ENCODE measurements at regions not wholly inside any gene's neighbourhood (a gene's known extent, or its start where the extent isn't known, plus 50 kb on each side); places are given as distances from the start of the nearest gene placed in this dataset.
"Not testable (repeated sequence)": the region's sequence is repeated elsewhere in the genome, so short reads cannot be mapped to it uniquely, and the experiment has no call there.

GRCh38 chr11:121358760-121359159 is 66.2 kb downstream of the SC5D start:
- Histone ChIP-seq H3K4me3 (ENCODE audit: low read depth, low read length) (no peak overlapping the region), H3K36me3 (ENCODE audit: control insufficient read depth, insufficient read depth, low read length) (no peaks in the 10 kb centered on the region), H3K27ac (ENCODE audit: low read depth, low read length) (no peak overlapping the region), H3K9me3 (ENCODE audit: control insufficient read depth, insufficient read depth, low read length) (no peaks in the 10 kb centered on the region), H3K4me1 (ENCODE audit: control insufficient read depth, insufficient read depth, low read length) (no peaks in the 10 kb centered on the region), H3K9ac (ENCODE audit: low read depth, low read length) (no peak overlapping the region), H3K27me3 (ENCODE audit: control insufficient read depth, insufficient read depth, low read length) (no peaks in the 10 kb centered on the region)

GRCh38 chr11:121359591-121359990 is 67.0 kb downstream of the SC5D start:
- H3K4me3 ChIP-seq (ENCODE audit: low read depth, low read length) = no peak overlapping the region
- no peak overlapping the region for H3K9ac ChIP-seq (ENCODE audit: low read depth, low read length)
- no peaks in the 10 kb centered on the region for H3K9me3 ChIP-seq (ENCODE audit: control insufficient read depth, insufficient read depth, low read length)
- H3K4me1 ChIP-seq (ENCODE audit: control insufficient read depth, insufficient read depth, low read length) = no peaks in the 10 kb centered on the region
- H3K36me3 ChIP-seq (ENCODE audit: control insufficient read depth, insufficient read depth, low read length) = no peaks in the 10 kb centered on the region
- no peak overlapping the region for H3K27ac ChIP-seq (ENCODE audit: low read depth, low read length)
- H3K27me3 ChIP-seq (ENCODE audit: control insufficient read depth, insufficient read depth, low read length) = no peaks in the 10 kb centered on the region

DNA sequence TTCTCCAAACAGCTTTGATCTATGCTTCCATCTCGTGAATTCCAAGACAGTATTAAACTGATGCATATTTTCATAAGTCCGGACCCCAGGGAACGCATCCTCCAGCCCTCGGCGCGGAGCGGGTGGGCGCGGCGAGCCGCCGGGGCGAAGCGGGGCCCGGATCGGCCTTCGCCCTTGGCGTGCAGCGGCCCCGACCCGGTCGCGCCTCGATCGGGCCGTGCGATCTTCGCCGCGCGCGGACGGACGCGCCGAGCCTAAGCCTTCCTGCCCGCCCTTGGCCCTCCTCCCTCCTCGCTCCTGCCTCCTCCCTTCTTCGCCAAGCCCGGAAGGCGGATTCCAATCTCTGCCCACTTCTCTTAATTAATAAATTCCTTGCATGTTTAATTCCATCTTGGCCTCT is 70.4 kb downstream of the SC5D start:
- not testable (repeated sequence) for H3K36me3 ChIP-seq (ENCODE audit: control insufficient read depth, insufficient read depth, low read length); H3K27me3 ChIP-seq (ENCODE audit: control insufficient read depth, insufficient read depth, low read length); H3K9me3 ChIP-seq (ENCODE audit: control insufficient read depth, insufficient read depth, low read length); H3K4me1 ChIP-seq (ENCODE audit: control insufficient read depth, insufficient read depth, low read length); H3K27ac ChIP-seq (ENCODE audit: low read depth, low read length); H3K9ac ChIP-seq (ENCODE audit: low read depth, low read length); H3K4me3 ChIP-seq (ENCODE audit: low read depth, low read length)

DNA sequence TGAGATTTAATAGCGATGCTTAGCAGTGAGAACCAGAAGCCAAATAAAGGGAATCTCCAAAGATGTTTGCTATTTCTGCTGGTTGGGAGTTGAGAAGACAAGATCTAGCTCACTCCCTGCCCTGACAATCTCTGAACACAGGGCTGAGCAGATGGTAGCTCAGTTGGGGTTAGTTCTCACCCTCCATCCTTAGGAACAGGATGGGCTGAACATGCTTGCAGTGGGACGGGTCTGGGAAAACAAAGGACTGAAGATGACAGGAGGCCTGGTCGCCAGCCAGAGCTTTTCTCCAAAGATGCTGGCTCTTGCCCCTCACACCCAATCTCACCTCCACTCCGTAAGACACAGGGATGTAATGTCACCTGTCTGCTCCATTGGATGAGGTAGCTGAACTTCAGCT is 72.7 kb downstream of the SC5D start:
- no peak overlapping the region for H3K4me3 ChIP-seq (ENCODE audit: low read depth, low read length)
- H3K4me1 ChIP-seq (ENCODE audit: control insufficient read depth, insufficient read depth, low read length) = peaks cover 12% of the 10 kb centered on the region
- no peak overlapping the region for H3K27ac ChIP-seq (ENCODE audit: low read depth, low read length)
- H3K27me3 ChIP-seq (ENCODE audit: control insufficient read depth, insufficient read depth, low read length) = no peaks in the 10 kb centered on the region; the same call in 1 of the 2 replicates
- no peaks in the 10 kb centered on the region for H3K36me3 ChIP-seq (ENCODE audit: control insufficient read depth, insufficient read depth, low read length)
- no peak overlapping the region for H3K9ac ChIP-seq (ENCODE audit: low read depth, low read length)
- H3K9me3 ChIP-seq (ENCODE audit: control insufficient read depth, insufficient read depth, low read length) = no peaks in the 10 kb centered on the region

DNA sequence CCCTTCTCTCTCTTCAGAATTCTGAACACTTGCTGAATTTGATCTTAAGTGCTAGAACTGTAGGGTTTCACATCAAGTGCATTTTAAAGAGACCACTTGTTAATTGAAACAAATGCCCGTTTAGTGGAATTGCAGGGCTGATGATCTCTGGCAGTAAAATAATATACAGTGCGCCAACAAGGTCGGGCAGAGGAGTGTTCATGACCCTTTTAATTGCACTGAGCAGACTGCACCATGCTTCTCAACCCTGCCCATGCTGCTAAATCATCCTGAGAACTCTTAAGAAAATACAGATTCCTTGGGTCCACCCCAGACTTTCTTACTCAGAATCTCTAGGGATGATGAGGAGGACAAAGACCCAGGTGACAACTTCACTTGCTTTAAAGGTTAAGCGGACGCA is 73.5 kb downstream of the SC5D start:
- H3K9ac ChIP-seq (ENCODE audit: low read depth, low read length) = no peak overlapping the region
- no peak overlapping the region for H3K4me3 ChIP-seq (ENCODE audit: low read depth, low read length)
- no peaks in the 10 kb centered on the region for H3K9me3 ChIP-seq (ENCODE audit: control insufficient read depth, insufficient read depth, low read length)
- H3K27me3 ChIP-seq (ENCODE audit: control insufficient read depth, insufficient read depth, low read length) = no peaks in the 10 kb centered on the region; the same call in 1 of the 2 replicates
- H3K4me1 ChIP-seq (ENCODE audit: control insufficient read depth, insufficient read depth, low read length) = peaks cover 12% of the 10 kb centered on the region
- H3K27ac ChIP-seq (ENCODE audit: low read depth, low read length) = no peak overlapping the region
- H3K36me3 ChIP-seq (ENCODE audit: control insufficient read depth, insufficient read depth, low read length) = no peaks in the 10 kb centered on the region

DNA sequence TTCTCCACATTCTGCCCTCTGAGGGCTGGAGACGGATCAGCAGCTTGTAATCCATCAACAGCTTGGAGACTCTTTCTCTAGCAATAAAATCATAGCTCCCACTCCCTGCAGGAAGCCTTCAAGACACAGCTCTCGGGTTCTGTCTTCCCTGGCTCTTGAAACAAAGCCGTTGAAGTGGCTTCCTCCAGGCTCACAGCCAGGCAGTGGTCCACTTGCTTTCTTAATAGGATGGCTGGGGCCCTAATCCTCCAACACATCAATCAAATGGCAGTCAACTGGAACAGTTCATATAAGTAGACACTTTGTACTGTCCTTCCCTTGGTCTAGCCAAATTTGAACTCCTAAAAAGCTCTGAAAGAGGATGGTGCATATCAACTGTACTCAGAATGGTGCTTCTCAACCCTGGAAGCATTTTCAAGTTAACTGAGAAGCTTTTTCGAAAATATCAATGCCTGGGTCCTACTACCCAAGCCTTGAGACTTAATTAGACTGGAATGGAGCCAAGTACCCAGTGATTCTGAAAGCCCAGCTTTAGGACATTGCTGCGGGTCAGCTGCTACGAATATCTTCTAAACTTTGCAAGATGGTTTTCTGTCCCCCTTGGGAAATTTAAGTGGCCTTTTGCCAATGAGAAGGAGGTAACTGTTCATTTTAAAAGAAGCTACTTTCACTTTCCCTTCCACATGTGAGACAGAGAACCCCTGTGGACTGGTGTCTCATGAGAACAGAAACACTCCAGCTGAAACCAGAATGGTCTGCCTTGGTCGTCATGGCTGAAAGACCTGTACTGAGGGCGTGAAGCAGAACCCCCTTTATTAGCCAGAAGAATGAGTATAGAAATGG is 74.7 kb downstream of the SC5D start:
- no peak overlapping the region for H3K27ac ChIP-seq (ENCODE audit: low read depth, low read length)
- no peaks in the 10 kb centered on the region; the same call in 1 of the 2 replicates for H3K27me3 ChIP-seq (ENCODE audit: control insufficient read depth, insufficient read depth, low read length)
- H3K36me3 ChIP-seq (ENCODE audit: control insufficient read depth, insufficient read depth, low read length) = no peaks in the 10 kb centered on the region
- no peak overlapping the region for H3K9ac ChIP-seq (ENCODE audit: low read depth, low read length)
- H3K9me3 ChIP-seq (ENCODE audit: control insufficient read depth, insufficient read depth, low read length) = no peaks in the 10 kb centered on the region
- H3K4me3 ChIP-seq (ENCODE audit: low read depth, low read length) = no peak overlapping the region
- H3K4me1 ChIP-seq (ENCODE audit: control insufficient read depth, insufficient read depth, low read length) = peaks cover 21% of the 10 kb centered on the region

DNA sequence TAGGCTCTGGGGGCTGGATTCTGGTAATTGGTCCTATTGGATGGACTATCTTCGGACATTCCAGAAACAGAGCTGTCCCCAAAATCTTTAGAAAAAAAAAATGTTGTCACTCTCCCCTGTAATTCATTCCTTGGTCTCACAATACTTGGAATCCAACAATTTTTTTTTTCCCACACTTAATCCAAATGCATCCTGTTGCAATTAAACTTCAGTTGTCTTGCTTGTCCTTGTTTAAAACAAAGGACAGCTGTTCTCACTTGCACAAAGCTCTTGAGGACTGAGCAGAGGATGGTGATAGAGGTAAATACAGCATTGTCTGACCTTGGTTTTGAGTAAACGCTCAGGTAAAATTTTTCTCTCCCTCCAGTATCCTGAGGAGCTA is 75.3 kb downstream of the SC5D start:
- H3K9ac ChIP-seq (ENCODE audit: low read depth, low read length) = no peak overlapping the region
- no peak overlapping the region for H3K27ac ChIP-seq (ENCODE audit: low read depth, low read length)
- H3K4me3 ChIP-seq (ENCODE audit: low read depth, low read length) = no peak overlapping the region
- H3K27me3 ChIP-seq (ENCODE audit: control insufficient read depth, insufficient read depth, low read length) = no peaks in the 10 kb centered on the region; the same call in 1 of the 2 replicates
- no peaks in the 10 kb centered on the region for H3K36me3 ChIP-seq (ENCODE audit: control insufficient read depth, insufficient read depth, low read length)
- H3K9me3 ChIP-seq (ENCODE audit: control insufficient read depth, insufficient read depth, low read length) = no peaks in the 10 kb centered on the region
- H3K4me1 ChIP-seq (ENCODE audit: control insufficient read depth, insufficient read depth, low read length) = peaks cover 27% of the 10 kb centered on the region

DNA sequence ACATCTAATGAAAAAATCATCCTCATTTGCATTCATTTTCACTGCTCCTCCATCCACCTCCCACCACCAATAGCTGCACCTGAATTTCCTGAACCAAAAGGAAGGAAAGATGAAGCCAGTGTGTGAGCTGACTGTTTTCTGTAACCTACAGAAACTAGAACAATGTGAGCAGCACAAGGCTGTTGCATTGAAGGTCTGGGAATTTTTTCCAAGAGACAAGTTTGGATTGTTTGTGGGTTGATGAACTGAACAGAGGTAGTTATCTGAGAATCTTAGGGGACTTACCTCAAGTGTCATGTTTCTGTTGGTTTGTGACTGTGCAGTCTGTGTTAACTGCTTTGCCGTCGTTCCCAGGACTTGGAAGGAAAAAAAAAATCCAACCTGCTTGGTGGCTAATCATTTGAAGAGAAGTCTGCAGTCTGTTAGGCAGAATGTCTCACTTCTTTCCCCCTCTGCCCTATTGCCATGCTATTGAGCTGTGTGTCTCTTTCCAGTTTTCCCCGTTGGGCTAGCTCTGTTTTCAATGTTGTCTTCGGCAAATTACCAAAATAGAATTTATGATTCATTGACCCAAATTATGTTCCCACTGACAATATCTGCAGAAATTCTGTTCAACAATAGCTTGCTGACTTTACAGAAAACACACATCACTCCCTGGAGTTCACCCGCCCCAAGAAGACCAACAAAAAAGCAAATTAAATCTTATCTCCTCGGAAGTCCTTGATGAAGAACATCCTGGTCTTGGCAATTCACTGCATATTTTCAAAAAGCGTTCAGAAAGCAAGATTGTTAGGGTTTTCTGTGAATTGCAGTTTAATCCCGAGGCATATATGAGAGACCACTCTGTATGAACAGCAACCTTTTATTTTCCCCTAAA is 76.0 kb downstream of the SC5D start:
- no peak overlapping the region for H3K4me3 ChIP-seq (ENCODE audit: low read depth, low read length)
- H3K36me3 ChIP-seq (ENCODE audit: control insufficient read depth, insufficient read depth, low read length) = no peaks in the 10 kb centered on the region
- H3K4me1 ChIP-seq (ENCODE audit: control insufficient read depth, insufficient read depth, low read length) = peaks cover 34% of the 10 kb centered on the region
- H3K9ac ChIP-seq (ENCODE audit: low read depth, low read length) = no peak overlapping the region
- H3K9me3 ChIP-seq (ENCODE audit: control insufficient read depth, insufficient read depth, low read length) = no peaks in the 10 kb centered on the region
- H3K27ac ChIP-seq (ENCODE audit: low read depth, low read length) = no peak overlapping the region
- H3K27me3 ChIP-seq (ENCODE audit: control insufficient read depth, insufficient read depth, low read length) = no peaks in the 10 kb centered on the region; the same call in 1 of the 2 replicates

DNA sequence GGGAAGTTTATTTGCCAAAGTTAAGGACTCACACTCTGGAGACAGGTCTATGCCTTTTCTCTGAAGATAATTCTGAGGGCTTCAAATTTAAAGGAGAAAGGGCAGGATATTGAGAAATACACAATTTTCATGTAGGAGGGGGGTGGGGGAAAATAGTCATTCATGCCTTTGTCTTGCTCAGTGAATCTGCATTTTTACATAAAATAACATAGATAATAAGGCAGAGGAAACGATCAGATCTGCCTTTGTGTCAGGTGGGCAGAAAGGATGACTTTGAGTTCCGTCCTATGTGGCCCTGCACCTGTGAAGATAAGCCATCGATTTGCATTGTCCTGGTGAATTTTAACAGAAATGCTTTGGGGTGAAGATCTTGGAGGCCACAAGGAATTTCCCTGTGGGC is 76.8 kb downstream of the SC5D start:
- Histone ChIP-seq H3K4me1 (ENCODE audit: control insufficient read depth, insufficient read depth, low read length) (peaks cover 42% of the 10 kb centered on the region), H3K36me3 (ENCODE audit: control insufficient read depth, insufficient read depth, low read length) (no peaks in the 10 kb centered on the region), H3K9me3 (ENCODE audit: control insufficient read depth, insufficient read depth, low read length) (no peaks in the 10 kb centered on the region), H3K27me3 (ENCODE audit: control insufficient read depth, insufficient read depth, low read length) (no peaks in the 10 kb centered on the region; the same call in 1 of the 2 replicates), H3K9ac (ENCODE audit: low read depth, low read length) (no peak overlapping the region), H3K4me3 (ENCODE audit: low read depth, low read length) (no peak overlapping the region), H3K27ac (ENCODE audit: low read depth, low read length) (no peak overlapping the region)

DNA sequence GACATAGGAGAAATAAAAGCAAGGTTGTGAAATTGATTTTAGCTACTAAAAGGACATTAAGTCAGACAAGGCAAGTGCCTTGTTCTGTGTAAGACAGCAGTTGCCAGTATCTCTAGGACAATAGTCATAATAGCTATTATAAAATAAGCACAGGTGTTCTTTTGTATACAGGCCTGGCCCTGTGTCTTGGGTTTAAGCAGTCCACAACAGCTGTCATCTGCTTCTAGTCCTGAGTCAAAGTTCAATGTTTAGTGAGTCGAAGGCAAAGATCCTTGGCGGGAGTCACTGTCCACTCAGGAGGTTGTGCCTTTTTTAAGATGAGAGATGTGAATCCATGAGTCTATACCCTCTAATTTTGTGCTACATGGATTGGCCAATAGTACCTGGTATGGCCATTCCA is 79.5 kb downstream of the SC5D start:
- no peaks in the 10 kb centered on the region for H3K9me3 ChIP-seq (ENCODE audit: control insufficient read depth, insufficient read depth, low read length)
- H3K4me3 ChIP-seq (ENCODE audit: low read depth, low read length) = no peak overlapping the region
- no peaks in the 10 kb centered on the region; the same call in 1 of the 2 replicates for H3K27me3 ChIP-seq (ENCODE audit: control insufficient read depth, insufficient read depth, low read length)
- H3K4me1 ChIP-seq (ENCODE audit: control insufficient read depth, insufficient read depth, low read length) = peaks cover 53% of the 10 kb centered on the region
- H3K36me3 ChIP-seq (ENCODE audit: control insufficient read depth, insufficient read depth, low read length) = no peaks in the 10 kb centered on the region
- peak overlapping the region; percentile 81 for H3K27ac ChIP-seq (ENCODE audit: low read depth, low read length)
- no peak overlapping the region for H3K9ac ChIP-seq (ENCODE audit: low read depth, low read length)
